K562 (cell line): ENCODE measurements at regions not wholly inside any gene's neighbourhood (a gene's known extent, or its start where the extent isn't known, plus 50 kb on each side); places are given as distances from the start of the nearest gene placed in this dataset.

Source experiments
- CREB5 ChIP-seq: fragments of 250-450 bp; sonication (Bioruptor Pico); IDR thresholded peaks from 2 replicates; pipeline ENCODE4 v1.5.0; 2020; ENCODE audit warnings: mild to moderate bottlenecking
- CREM ChIP-seq: IDR thresholded peaks from 2 replicates; pipeline ENCODE4 v1.6.1; 2014; ENCODE audit warnings: antibody characterized with exemption, low read depth
- EGR1 ChIP-seq: fragments of 450-650 bp; conservative IDR thresholded peaks from 2 replicates; pipeline ENCODE4 v1.6.1; 2017; ENCODE audit warnings: mild to moderate bottlenecking
- ETV1 ChIP-seq: fragments of 450-650 bp; conservative IDR thresholded peaks from 2 replicates; pipeline ENCODE4 v1.6.1; 2016; ENCODE audit warnings: missing genetic modification characterization, control low read depth, low read depth, missing compliant biosample characterization
- FOSL1 ChIP-seq: fragments of 200-800 bp; sonication (Bioruptor generic); conservative IDR thresholded peaks from 2 replicates; pipeline ENCODE4 v1.6.1; 2016; ENCODE audit warnings: missing genetic modification characterization, missing compliant biosample characterization
- GTF2B ChIP-seq: IDR thresholded peaks from 2 replicates; pipeline ENCODE4 v1.6.1; 2011; ENCODE audit not compliant: insufficient read length; ENCODE audit errors: extremely low read depth
- KLF1 ChIP-seq: fragments of 450-650 bp; IDR thresholded peaks from 2 replicates; pipeline ENCODE4 v1.6.1; 2016; ENCODE audit warnings: missing genetic modification characterization, missing compliant biosample characterization
- MAFF ChIP-seq: IDR thresholded peaks from 2 replicates; pipeline ENCODE4 v1.6.1; 2012; ENCODE audit warnings: low read length, improper control_type of control experiment
- MBD2 ChIP-seq: sonication (generic); IDR thresholded peaks from 2 replicates; pipeline ENCODE4 v1.6.1; 2016; ENCODE audit warnings: low read depth, borderline replicate concordance
- SMC3 ChIP-seq: conservative IDR thresholded peaks from 2 replicates; pipeline ENCODE4 v1.6.1; 2011; ENCODE audit warnings: low read depth, low read length, improper control_type of control experiment; ENCODE audit not compliant: insufficient read depth
- SOX6 ChIP-seq: fragments of 450-650 bp; IDR thresholded peaks from 2 replicates; pipeline ENCODE4 v1.6.1; 2014; ENCODE audit warnings: mild to moderate bottlenecking
- TEAD1 ChIP-seq, 2 experiments: fragments of 450-650 bp in 1 of 2; sonication (generic) in 1 of 2; formaldehyde crosslinking; IDR thresholded peaks; 2 replicates each; pipeline versions ENCODE4 v1.4.0 to v1.8.0; 2020 to 2022; ENCODE audit warnings: mild to moderate bottlenecking in 2 of 2, missing genetic modification reagents in 1 of 2
- ZNF561 ChIP-seq: fragments of 450-650 bp; formaldehyde crosslinking; conservative IDR thresholded peaks from 2 replicates; pipeline ENCODE4 v1.4.0; 2020; ENCODE audit warnings: mild to moderate bottlenecking, moderate library complexity
- TF ChIP-seq, protein P1 (sequence below), 2 experiments: fragments of 450-650 bp; conservative IDR thresholded peaks; 2 replicates each; pipeline ENCODE4 v1.6.1; 2017; ENCODE audit warnings: mild to moderate bottlenecking in 2 of 2, moderate library complexity in 2 of 2
- TF ChIP-seq, protein P2 (sequence below): IDR thresholded peaks from 3 replicates; pipeline ENCODE4 v1.6.1; 2011; ENCODE audit warnings: borderline replicate concordance, mild to moderate bottlenecking; ENCODE audit not compliant: insufficient read length, insufficient read depth
- TF ChIP-seq, protein P3 (sequence below): fragments of 250-450 bp; sonication (Bioruptor Pico); IDR thresholded peaks from 2 replicates; pipeline ENCODE4 v1.8.0; 2021; ENCODE audit warnings: mild to moderate bottlenecking, moderate library complexity
- TF ChIP-seq, protein P4 (sequence below): sonication (generic); formaldehyde crosslinking; IDR thresholded peaks from 2 replicates; pipeline ENCODE4 v1.8.0; 2022; ENCODE audit warnings: missing genetic modification reagents, mild to moderate bottlenecking, borderline replicate concordance
- TF ChIP-seq, protein P5 (sequence below): sonication (generic); formaldehyde crosslinking; IDR thresholded peaks from 2 replicates; pipeline ENCODE4 v1.8.0; 2022; ENCODE audit warnings: mild to moderate bottlenecking, missing genetic modification reagents

GRCh38 chr18:961644-962355 is 57.1 kb downstream of the ADCYAP1 start (continued):
- TF ChIP-seq, protein P1, sequence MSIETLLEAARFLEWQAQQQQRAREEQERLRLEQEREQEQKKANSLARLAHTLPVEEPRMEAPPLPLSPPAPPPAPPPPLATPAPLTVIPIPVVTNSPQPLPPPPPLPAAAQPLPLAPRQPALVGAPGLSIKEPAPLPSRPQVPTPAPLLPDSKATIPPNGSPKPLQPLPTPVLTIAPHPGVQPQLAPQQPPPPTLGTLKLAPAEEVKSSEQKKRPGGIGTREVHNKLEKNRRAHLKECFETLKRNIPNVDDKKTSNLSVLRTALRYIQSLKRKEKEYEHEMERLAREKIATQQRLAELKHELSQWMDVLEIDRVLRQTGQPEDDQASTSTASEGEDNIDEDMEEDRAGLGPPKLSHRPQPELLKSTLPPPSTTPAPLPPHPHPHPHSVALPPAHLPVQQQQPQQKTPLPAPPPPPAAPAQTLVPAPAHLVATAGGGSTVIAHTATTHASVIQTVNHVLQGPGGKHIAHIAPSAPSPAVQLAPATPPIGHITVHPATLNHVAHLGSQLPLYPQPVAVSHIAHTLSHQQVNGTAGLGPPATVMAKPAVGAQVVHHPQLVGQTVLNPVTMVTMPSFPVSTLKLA (conservative IDR thresholded peaks at IDR 0.05): no peak
- TF ChIP-seq SOX6 (0 out of 2 replicates have a peak, but pooled peaks have one; percentile 44), KLF1 (tag) (no peak), ETV1 (tag) (no peak), EGR1 (no peak), GTF2B (no peak), SMC3 (peak; percentile 36; the same call in 1 of the 2 replicates), TEAD1 (CRISPR knock-in tag; IDR thresholded peaks at IDR 0.05) (0 out of 4 replicates have a peak, but pooled peaks of 1 of the 2 experiments have one; percentile 10), MAFF (no peak), MBD2 (no peak), FOSL1 (peak; percentile 39; the same call in 1 of the 2 replicates), CREM (peak; percentile 4; the same call in 1 of the 2 replicates), ZNF561 (no peak), CREB5 (no peak)
- TF ChIP-seq, protein P2, sequence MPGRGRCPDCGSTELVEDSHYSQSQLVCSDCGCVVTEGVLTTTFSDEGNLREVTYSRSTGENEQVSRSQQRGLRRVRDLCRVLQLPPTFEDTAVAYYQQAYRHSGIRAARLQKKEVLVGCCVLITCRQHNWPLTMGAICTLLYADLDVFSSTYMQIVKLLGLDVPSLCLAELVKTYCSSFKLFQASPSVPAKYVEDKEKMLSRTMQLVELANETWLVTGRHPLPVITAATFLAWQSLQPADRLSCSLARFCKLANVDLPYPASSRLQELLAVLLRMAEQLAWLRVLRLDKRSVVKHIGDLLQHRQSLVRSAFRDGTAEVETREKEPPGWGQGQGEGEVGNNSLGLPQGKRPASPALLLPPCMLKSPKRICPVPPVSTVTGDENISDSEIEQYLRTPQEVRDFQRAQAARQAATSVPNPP: no peak
- TF ChIP-seq, protein P3, sequence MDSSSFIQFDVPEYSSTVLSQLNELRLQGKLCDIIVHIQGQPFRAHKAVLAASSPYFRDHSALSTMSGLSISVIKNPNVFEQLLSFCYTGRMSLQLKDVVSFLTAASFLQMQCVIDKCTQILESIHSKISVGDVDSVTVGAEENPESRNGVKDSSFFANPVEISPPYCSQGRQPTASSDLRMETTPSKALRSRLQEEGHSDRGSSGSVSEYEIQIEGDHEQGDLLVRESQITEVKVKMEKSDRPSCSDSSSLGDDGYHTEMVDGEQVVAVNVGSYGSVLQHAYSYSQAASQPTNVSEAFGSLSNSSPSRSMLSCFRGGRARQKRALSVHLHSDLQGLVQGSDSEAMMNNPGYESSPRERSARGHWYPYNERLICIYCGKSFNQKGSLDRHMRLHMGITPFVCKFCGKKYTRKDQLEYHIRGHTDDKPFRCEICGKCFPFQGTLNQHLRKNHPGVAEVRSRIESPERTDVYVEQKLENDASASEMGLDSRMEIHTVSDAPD (CRISPR knock-in tag): no peak
- TF ChIP-seq, protein P4, sequence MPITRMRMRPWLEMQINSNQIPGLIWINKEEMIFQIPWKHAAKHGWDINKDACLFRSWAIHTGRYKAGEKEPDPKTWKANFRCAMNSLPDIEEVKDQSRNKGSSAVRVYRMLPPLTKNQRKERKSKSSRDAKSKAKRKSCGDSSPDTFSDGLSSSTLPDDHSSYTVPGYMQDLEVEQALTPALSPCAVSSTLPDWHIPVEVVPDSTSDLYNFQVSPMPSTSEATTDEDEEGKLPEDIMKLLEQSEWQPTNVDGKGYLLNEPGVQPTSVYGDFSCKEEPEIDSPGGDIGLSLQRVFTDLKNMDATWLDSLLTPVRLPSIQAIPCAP (CRISPR knock-in tag): no peak
- TF ChIP-seq, protein P5, sequence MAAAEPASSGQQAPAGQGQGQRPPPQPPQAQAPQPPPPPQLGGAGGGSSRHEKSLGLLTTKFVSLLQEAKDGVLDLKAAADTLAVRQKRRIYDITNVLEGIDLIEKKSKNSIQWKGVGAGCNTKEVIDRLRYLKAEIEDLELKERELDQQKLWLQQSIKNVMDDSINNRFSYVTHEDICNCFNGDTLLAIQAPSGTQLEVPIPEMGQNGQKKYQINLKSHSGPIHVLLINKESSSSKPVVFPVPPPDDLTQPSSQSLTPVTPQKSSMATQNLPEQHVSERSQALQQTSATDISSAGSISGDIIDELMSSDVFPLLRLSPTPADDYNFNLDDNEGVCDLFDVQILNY: no peak
